K562 (cell line): ENCODE measurements at regions not wholly inside any gene's neighbourhood (a gene's known extent, or its start where the extent isn't known, plus 50 kb on each side); places are given as distances from the start of the nearest gene placed in this dataset.

Experiments
- ATAC-seq: fragments of 200-7000 bp; cut with Tn5 transposase; 3 replicates; pipeline ENCODE4 v1.9.1; 2020; ENCODE audit warnings: moderate library complexity
- BruUV-seq: library from RNA; stranded (reverse); fragments of 400-500 nt; replicated peaks from 2 replicates; lab custom pipeline; 2021; lab: Mats Ljungman, UMichigan
- CTCF ChIA-PET: fragments of 300-600 bp; formaldehyde crosslinking; extraction: SDS; loops from one replicate; lab custom pipeline; 2021; ENCODE audit warnings: low intra/inter-chr PET ratio; lab: Yijun Ruan, JAX
- POLR2A ChIA-PET: fragments of 300-600, 350-650 bp; sonication (Branson Sonifier 250); formaldehyde crosslinking; extraction: SDS; loops from one replicate; lab custom pipeline; 2021; ENCODE audit warnings: antibody characterized with exemption, inconsistent platforms; lab: Yijun Ruan, JAX
- DNase-seq, 4 experiments: peaks; one replicate each; pipeline versions ENCODE4 v3.0.0 to v3.0.0-alpha.2; 2011 to 2018; ENCODE audit warnings: low spot score in 3 of 4, mixed read lengths in 3 of 4; ENCODE audit errors: extremely low read depth in 1 of 4
- FAIRE-seq: peaks from 2 replicates; lab custom pipeline; 2011; peaks lifted over from hg19 to GRCh38; lab: Jason Lieb, UNC
- H2AFZ ChIP-seq: 2 replicates; pipeline ENCODE4 v1.6.0; 2011; ENCODE audit warnings: low read depth, low read length, control low read depth, inconsistent platforms
- H3K27ac ChIP-seq: fragments of 200-600 bp; 3 replicates; pipeline ENCODE4 v1.8.0; 2011; ENCODE audit warnings: low read depth, mild to moderate bottlenecking, control low read depth, inconsistent platforms, low read length, moderate library complexity, mixed read lengths; ENCODE audit errors: extremely low read depth
- H3K27me3 ChIP-seq, 2 experiments: fragments of 300-600 bp in 1 of 2; 2 replicates in 1 of 2; 3 replicates in 1 of 2; pipeline versions ENCODE4 v1.6.0 to v1.8.0; 2011; ENCODE audit warnings: inconsistent platforms in 2 of 2, low read length in 2 of 2, mild to moderate bottlenecking in 1 of 2, mixed read lengths in 1 of 2, moderate library complexity in 1 of 2; ENCODE audit not compliant: control insufficient read depth in 2 of 2, insufficient read depth in 2 of 2
- H3K36me3 ChIP-seq: fragments of 300-600 bp; 3 replicates; pipeline ENCODE4 v1.8.0; 2011; ENCODE audit warnings: mild to moderate bottlenecking, low read length, inconsistent platforms; ENCODE audit not compliant: control insufficient read depth, insufficient read depth
- H3K4me1 ChIP-seq, 2 experiments: fragments of 200-600 bp in 1 of 2; replicated peaks in 1 of 2; 2 replicates in 1 of 2; 3 replicates in 1 of 2; pipeline versions ENCODE4 v1.5.1 to v1.8.0; 2011; ENCODE audit warnings: inconsistent platforms in 2 of 2, low read length in 2 of 2, mild to moderate bottlenecking in 1 of 2, mixed read lengths in 1 of 2, moderate library complexity in 1 of 2; ENCODE audit not compliant: control insufficient read depth in 2 of 2, insufficient read depth in 2 of 2
- H3K4me2 ChIP-seq: 2 replicates; pipeline ENCODE4 v1.6.1; 2011; ENCODE audit warnings: low read length, control low read depth, inconsistent platforms, mixed read lengths; ENCODE audit not compliant: insufficient read depth
- H3K4me3 ChIP-seq: fragments of 200-600 bp; sonication (generic), shearing (Covaris generic); 2 replicates; pipeline ENCODE4 v1.5.1; 2016; ENCODE audit warnings: control low read depth, inconsistent platforms
- H3K79me2 ChIP-seq: fragments of 200-600 bp; 3 replicates; pipeline ENCODE4 v1.8.0; 2011; ENCODE audit warnings: low read length, inconsistent platforms; ENCODE audit not compliant: control insufficient read depth, insufficient read depth
- H3K9ac ChIP-seq, 2 experiments: 2 replicates each; pipeline versions ENCODE4 v1.6.0 to v1.6.1; 2011; ENCODE audit warnings: low read depth in 2 of 2, low read length in 2 of 2, control low read depth in 1 of 2, inconsistent platforms in 1 of 2, mild to moderate bottlenecking in 1 of 2, mixed read lengths in 1 of 2; ENCODE audit not compliant: insufficient read depth in 1 of 2
- H3K9me1 ChIP-seq: one replicate; pipeline ENCODE4 v1.6.0; 2011; ENCODE audit warnings: inconsistent platforms, mild to moderate bottlenecking, low read length, moderate library complexity; ENCODE audit not compliant: control insufficient read depth, insufficient read depth
- H3K9me3 ChIP-seq: replicated peaks from 2 replicates; pipeline ENCODE4 v1.5.1; 2011; ENCODE audit warnings: low read depth, low read length, inconsistent platforms; ENCODE audit not compliant: control insufficient read depth, insufficient read depth
- H4K20me1 ChIP-seq: replicated peaks from 2 replicates; pipeline ENCODE4 v1.6.1; 2011; ENCODE audit warnings: low read length, inconsistent platforms, mixed read lengths; ENCODE audit not compliant: control insufficient read depth, insufficient read depth
- CXXC5 ChIP-seq: fragments of 250-450 bp; sonication (Bioruptor Pico); IDR thresholded peaks from 2 replicates; pipeline ENCODE4 v1.8.0; 2022; ENCODE audit warnings: inconsistent platforms, mild to moderate bottlenecking, moderate library complexity
- ETS2 ChIP-seq: IDR thresholded peaks from 2 replicates; pipeline ENCODE4 v1.6.1; 2016; ENCODE audit warnings: borderline replicate concordance, missing genetic modification characterization, mild to moderate bottlenecking, moderate library complexity, missing compliant biosample characterization; ENCODE audit not compliant: poor library complexity, severe bottlenecking
- MCM3 ChIP-seq: fragments of 450-650 bp; IDR thresholded peaks from 2 replicates; pipeline ENCODE4 v1.6.1; 2016
- NCOA2 ChIP-seq, 2 experiments: fragments of 450-650 bp; IDR thresholded peaks; 2 replicates each; pipeline ENCODE4 v1.6.1; 2018; ENCODE audit warnings: mild to moderate bottlenecking in 2 of 2, moderate library complexity in 1 of 2; ENCODE audit not compliant: partially characterized antibody in 2 of 2
- PURB ChIP-seq: sonication (generic); formaldehyde crosslinking; IDR thresholded peaks from 2 replicates; pipeline ENCODE4 v1.9.0; 2021; ENCODE audit warnings: low read depth, mild to moderate bottlenecking, missing genetic modification reagents
- SIX5 ChIP-seq, 2 experiments: IDR thresholded peaks; 2 replicates each; pipeline ENCODE4 v1.6.1; 2011; ENCODE audit warnings: low read length in 2 of 2, borderline replicate concordance in 1 of 2, low read depth in 1 of 2, mild to moderate bottlenecking in 1 of 2, moderate library complexity in 1 of 2; ENCODE audit not compliant: insufficient read depth in 1 of 2
- SNIP1 ChIP-seq: fragments of 450-650 bp; IDR thresholded peaks from 2 replicates; pipeline ENCODE4 v1.7.1; 2017; ENCODE audit warnings: low read depth, mild to moderate bottlenecking
- TCF3 ChIP-seq: sonication (generic); formaldehyde crosslinking; IDR thresholded peaks from 2 replicates; pipeline ENCODE4 v1.4.0; 2020; ENCODE audit warnings: mild to moderate bottlenecking, missing genetic modification reagents
- TCF7 ChIP-seq: sonication (generic); IDR thresholded peaks from 2 replicates; pipeline ENCODE4 v1.6.1; 2016; ENCODE audit warnings: antibody characterized with exemption, borderline replicate concordance
- TEAD1 ChIP-seq, 2 experiments: fragments of 450-650 bp in 1 of 2; sonication (generic) in 1 of 2; formaldehyde crosslinking; IDR thresholded peaks; 2 replicates each; pipeline versions ENCODE4 v1.4.0 to v1.8.0; 2020 to 2022; ENCODE audit warnings: mild to moderate bottlenecking in 2 of 2, missing genetic modification reagents in 1 of 2
- ZNF24 ChIP-seq: fragments of 450-650 bp; IDR thresholded peaks from 2 replicates; pipeline ENCODE4 v1.6.1; 2016
- WGBS: fragments of 100-300 bp; shearing (Covaris generic); methylation state at CpG from one replicate; pipeline ENCODE4 v1.1.6; 2016; ENCODE audit warnings: low coverage, mixed read lengths; ENCODE audit not compliant: insufficient coverage; ENCODE audit errors: missing lambda C conversion rate; 5-methylcytosine and 5-hydroxymethylcytosine counted together
- in situ Hi-C: fragments of 300-500 bp; cut with MboI; formaldehyde crosslinking; loops from 4 replicates; pipeline ENCODE4 v1.15.0; 2018; ENCODE audit warnings: inconsistent platforms, mixed read lengths
- intact Hi-C: fragments of 100-400 bp; cut with micrococcal nuclease; formaldehyde crosslinking; loops from 2 replicates; pipeline ENCODE4 v1.14.2; 2022
- TF ChIP-seq, protein P1 (sequence below): fragments of 450-650 bp; formaldehyde crosslinking; IDR thresholded peaks from 2 replicates; pipeline ENCODE4 v1.4.0; 2020; ENCODE audit warnings: mild to moderate bottlenecking
- TF ChIP-seq, protein P2 (sequence below): fragments of 250-450 bp; sonication (Bioruptor Pico); IDR thresholded peaks from 2 replicates; pipeline ENCODE4 v1.5.0; 2021; ENCODE audit warnings: mild to moderate bottlenecking, moderate library complexity
- TF ChIP-seq, protein P3 (sequence below): sonication (generic); formaldehyde crosslinking; IDR thresholded peaks from 2 replicates; pipeline ENCODE4 v1.8.0; 2022; ENCODE audit warnings: mild to moderate bottlenecking, missing genetic modification reagents
- TF ChIP-seq, protein P4 (sequence below): sonication (generic); formaldehyde crosslinking; IDR thresholded peaks from 2 replicates; pipeline ENCODE4 v1.9.0; 2022; ENCODE audit warnings: mild to moderate bottlenecking, missing genetic modification reagents

DNA sequence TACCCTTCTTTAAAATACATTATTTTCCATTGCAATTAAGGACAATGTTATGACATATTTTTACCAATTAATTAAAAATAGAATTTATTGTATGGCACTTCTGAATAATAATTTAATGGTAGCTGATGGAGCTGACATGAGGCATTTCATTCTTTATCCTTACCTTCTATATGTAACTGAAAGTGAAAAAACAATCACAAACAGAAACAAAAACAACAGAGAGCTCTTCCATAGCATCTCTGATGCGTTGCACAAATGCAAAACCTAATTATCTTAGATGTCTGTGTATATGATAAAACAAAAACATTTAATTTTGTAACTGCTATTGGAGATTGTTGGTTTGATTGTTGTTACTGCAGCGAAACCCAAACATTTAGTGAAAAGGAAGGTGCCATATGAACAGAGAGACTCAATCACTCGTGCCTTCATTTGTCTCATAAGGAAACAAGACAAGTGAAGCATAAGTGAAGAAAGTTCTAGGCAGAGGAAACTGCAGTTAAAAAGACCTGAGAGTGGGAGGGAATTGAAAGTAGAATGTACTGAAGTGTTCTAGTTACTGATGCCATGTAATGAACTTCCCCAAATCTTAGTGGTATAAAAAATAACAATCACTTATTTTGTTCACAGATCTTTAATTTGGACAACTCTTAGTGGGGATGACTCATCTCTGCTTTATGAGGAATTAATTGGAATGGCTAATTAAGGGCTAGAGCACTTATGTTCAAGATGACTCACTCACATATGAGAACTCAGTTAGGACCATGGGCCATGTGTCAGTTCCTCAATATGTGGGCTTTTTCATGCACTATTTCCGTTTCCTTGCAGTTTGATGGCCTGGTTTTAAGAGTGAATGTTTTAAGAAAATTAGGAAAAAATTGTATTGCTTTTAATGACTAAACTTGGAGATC is 245.0 kb upstream of the OLFM3 start:
- POLR2A ChIA-PET, result no interaction called here
- intact Hi-C loops, result no loop called here
- ATAC-seq (no peak), FAIRE-seq (no peak), DNase-seq (no peak)
- Histone ChIP-seq H3K4me3 (no peak overlapping the region), H2AFZ (no peak overlapping the region), H3K36me3 (no peaks in the 10 kb centered on the region), H3K27me3 (no peaks in the 10 kb centered on the region), H3K79me2 (no peaks in the 10 kb centered on the region), H4K20me1 (no peaks in the 10 kb centered on the region), H3K27ac (no peak overlapping the region), H3K4me1 (no peaks in the 10 kb centered on the region), H3K4me2 (no peak overlapping the region), H3K9me3 (no peaks in the 10 kb centered on the region), H3K9me1 (no peaks in the 10 kb centered on the region), H3K9ac (no peak overlapping the region)
- 0% methylated on average over 4 of the region's 4 CpGs for WGBS
- no TSS peak for BruUV-seq
- CTCF ChIA-PET, result no interaction called here
- in situ Hi-C loops, result no loop called here
- TF ChIP-seq CXXC5 (CRISPR knock-in tag), result no peak
- TF ChIP-seq SIX5 (IDR thresholded peaks at IDR 0.05; ENCODE audit: borderline replicate concordance in 1 of 2, insufficient read depth in 1 of 2, low read depth in 1 of 2, low read length in 2 of 2), result no peak
- TF ChIP-seq, protein P1, sequence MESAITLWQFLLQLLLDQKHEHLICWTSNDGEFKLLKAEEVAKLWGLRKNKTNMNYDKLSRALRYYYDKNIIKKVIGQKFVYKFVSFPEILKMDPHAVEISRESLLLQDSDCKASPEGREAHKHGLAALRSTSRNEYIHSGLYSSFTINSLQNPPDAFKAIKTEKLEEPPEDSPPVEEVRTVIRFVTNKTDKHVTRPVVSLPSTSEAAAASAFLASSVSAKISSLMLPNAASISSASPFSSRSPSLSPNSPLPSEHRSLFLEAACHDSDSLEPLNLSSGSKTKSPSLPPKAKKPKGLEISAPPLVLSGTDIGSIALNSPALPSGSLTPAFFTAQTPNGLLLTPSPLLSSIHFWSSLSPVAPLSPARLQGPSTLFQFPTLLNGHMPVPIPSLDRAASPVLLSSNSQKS, result no peak
- TF ChIP-seq, protein P2, sequence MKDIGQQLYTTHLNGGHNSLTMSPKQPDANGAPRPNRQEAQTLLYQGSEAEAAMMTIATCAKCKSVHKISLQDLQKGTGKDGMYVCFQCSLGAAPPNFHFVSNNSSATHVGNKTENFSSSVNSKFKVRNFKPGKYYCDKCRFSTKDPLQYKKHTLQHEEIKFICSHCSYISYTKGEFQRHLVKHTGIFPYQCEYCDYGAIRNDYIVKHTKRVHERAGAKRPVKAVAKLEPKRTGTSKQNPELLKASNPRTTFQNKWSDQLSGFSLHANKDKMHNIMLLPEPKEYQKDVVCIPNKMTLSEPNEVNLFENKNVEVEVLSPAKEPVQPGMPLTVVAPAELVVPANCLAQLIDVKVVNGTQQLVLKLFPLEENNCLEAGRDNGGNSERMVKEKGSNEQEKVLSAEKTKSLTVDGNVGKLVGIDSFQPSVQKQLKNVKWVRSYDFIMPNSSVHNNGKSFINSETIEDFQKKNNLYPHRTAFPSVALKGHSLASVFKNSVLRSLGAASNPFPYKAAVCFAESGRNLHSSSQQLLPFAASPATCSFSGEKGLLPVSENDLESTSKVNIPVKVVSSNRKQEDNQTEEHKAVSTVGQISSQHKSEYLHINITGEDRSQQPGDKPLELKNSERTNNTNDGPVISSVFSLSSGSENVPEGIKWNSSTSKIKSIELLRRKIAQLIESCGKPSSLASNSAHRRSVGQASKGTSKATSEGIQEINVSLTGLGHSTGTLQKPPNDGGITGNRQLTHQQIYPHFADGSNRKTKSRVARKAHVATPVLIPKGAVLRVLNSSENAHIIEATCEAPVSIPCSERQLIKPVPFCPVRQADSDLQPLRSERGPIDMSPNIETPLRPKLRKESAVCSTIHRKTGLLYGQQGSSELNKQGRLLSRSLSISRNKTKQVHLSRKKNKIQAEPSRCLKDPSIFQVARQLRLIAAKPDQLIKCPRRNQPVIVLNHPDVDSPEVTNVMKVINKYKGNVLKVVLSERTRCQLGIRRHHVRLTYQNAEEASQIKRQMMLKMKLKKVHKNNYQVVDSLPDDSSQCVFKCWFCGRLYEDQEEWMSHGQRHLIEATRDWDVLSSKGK (CRISPR knock-in tag), result no peak
- TF ChIP-seq, protein P3, sequence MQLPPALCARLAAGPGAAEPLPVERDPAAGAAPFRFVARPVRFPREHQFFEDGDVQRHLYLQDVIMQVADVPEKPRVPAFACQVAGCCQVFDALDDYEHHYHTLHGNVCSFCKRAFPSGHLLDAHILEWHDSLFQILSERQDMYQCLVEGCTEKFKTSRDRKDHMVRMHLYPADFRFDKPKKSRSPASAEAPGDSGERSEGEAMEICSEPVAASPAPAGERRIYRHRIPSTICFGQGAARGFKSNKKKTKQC (CRISPR knock-in tag), result no peak
- no peak for TF ChIP-seq ZNF24
- TF ChIP-seq MCM3, result no peak
- no peak for TF ChIP-seq PURB (CRISPR knock-in tag)
- TF ChIP-seq, protein P4, sequence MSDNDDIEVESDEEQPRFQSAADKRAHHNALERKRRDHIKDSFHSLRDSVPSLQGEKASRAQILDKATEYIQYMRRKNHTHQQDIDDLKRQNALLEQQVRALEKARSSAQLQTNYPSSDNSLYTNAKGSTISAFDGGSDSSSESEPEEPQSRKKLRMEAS (CRISPR knock-in tag), result no peak
- TF ChIP-seq TEAD1 (CRISPR knock-in tag; IDR thresholded peaks at IDR 0.05), result no peak
- no peak for TF ChIP-seq TCF3 (CRISPR knock-in tag)
- TF ChIP-seq SNIP1, result no peak
- no peak for TF ChIP-seq NCOA2 (IDR thresholded peaks at IDR 0.05; ENCODE audit: partially characterized antibody in 2 of 2)
- TF ChIP-seq ETS2 (tag), result no peak
- TF ChIP-seq TCF7, result no peak
